ENCODE measurements at regions not wholly inside any gene's neighbourhood (a gene's known extent, or its start where the extent isn't known, plus 50 kb on each side); places are given as distances from the start of the nearest gene placed in this dataset.
A peak's percentile ranks its signal among the peaks of the same experiment; 100 is the strongest.

GRCh38 chr7:114802632-114803031, 119.3 kb upstream of the MDFIC start:
- 17% methylated on average over 4 of the region's 4 CpGs for WGBS (ENCODE audit: insufficient coverage, insufficient replicate concordance, low lambda C conversion rate, missing lambda C conversion rate)
- Histone ChIP-seq H3K4me3 (no peak overlapping the region), H3K27ac (ENCODE audit: control insufficient read depth, insufficient read depth) (no peak overlapping the region), H3K27me3 (replicated peaks in 1 of 2; ENCODE audit: control insufficient read depth in 2 of 2, insufficient read depth in 2 of 2, low read length in 1 of 2) (no peaks in the 10 kb centered on the region), H3K79me2 (ENCODE audit: control insufficient read depth, insufficient read depth, low read length) (no peaks in the 10 kb centered on the region), H3K9ac (ENCODE audit: control insufficient read depth, insufficient read depth, low read length) (no peak overlapping the region), H3K36me3 (ENCODE audit: control insufficient read depth in 2 of 2, insufficient read depth in 2 of 2, low read length in 1 of 2) (no peaks in the 10 kb centered on the region), H3K9me3 (replicated peaks; ENCODE audit: control insufficient read depth, insufficient read depth, low read length) (no peaks in the 10 kb centered on the region), H3K4me1 (ENCODE audit: control insufficient read depth, insufficient read depth, low read length) (no peaks in the 10 kb centered on the region), H4K20me1 (ENCODE audit: control insufficient read depth, insufficient read depth) (no peaks in the 10 kb centered on the region), H3K4me2 (ENCODE audit: control insufficient read depth, insufficient read depth) (no peak overlapping the region), H2AFZ (ENCODE audit: control insufficient read depth, low read depth, low read length) (no peak overlapping the region)
- DNase-seq (ENCODE audit: low read depth, low spot score) (peak; percentile 9), ATAC-seq (peak; percentile 72), FAIRE-seq (no peak)
- CTCF ChIA-PET: no interaction called here
- no TSS peak for BruUV-seq (replicated peaks)
- in situ Hi-C loops (cut with MboI): no loop called here
- POLR2A ChIA-PET: no interaction called here
- TF ChIP-seq CBX3 (IDR thresholded peaks at IDR 0.05; ENCODE audit: borderline replicate concordance, low read depth): no peak
- TF ChIP-seq FOXM1 (IDR thresholded peaks at IDR 0.05; ENCODE audit: low read depth, low read length): 0 out of 2 replicates have a peak, but pooled peaks have one; percentile 20
- TF ChIP-seq ZNF24 (IDR thresholded peaks at IDR 0.05): 0 out of 2 replicates have a peak, but pooled peaks have one; percentile 9
- 0 out of 2 replicates have a peak, but pooled peaks have one; percentile 30 for TF ChIP-seq NFIC (IDR thresholded peaks at IDR 0.05; ENCODE audit: low read depth, low read length)
- TF ChIP-seq SKIL (IDR thresholded peaks at IDR 0.05; ENCODE audit: low read depth, poor library complexity, severe bottlenecking): no peak
- no peak for TF ChIP-seq ZSCAN29 (IDR thresholded peaks at IDR 0.05)
- TF ChIP-seq EP300 (IDR thresholded peaks at IDR 0.05; ENCODE audit: borderline replicate concordance in 1 of 2, control insufficient read depth in 1 of 2, low read depth in 2 of 2, low read length in 2 of 2): no peak
- TF ChIP-seq SIX5 (IDR thresholded peaks at IDR 0.05; ENCODE audit: low read depth, low read length, severe bottlenecking): no peak
- peak; percentile 28; the same call in 1 of the 2 replicates for TF ChIP-seq MTA2 (IDR thresholded peaks at IDR 0.05; ENCODE audit: low read depth)
- TF ChIP-seq ZZZ3 (IDR thresholded peaks at IDR 0.05; ENCODE audit: control insufficient read depth, insufficient read length, low read depth): no peak
- TF ChIP-seq ESRRA (IDR thresholded peaks at IDR 0.05; ENCODE audit: low read length): no peak
- peak; percentile 58 for TF ChIP-seq RUNX3 (IDR thresholded peaks at IDR 0.05; ENCODE audit: low read length)
- intact Hi-C loops (cut with micrococcal nuclease; ENCODE audit: unreplicated experiment): no loop called here
- RAD21 ChIA-PET (ENCODE audit: unreplicated experiment): interaction anchor here (0.8 kb wide), 1 partner anchor 121 kb away, joined by 3 read pairs; no protein-coding TSS in a partner anchor
- SMC1A ChIA-PET (ENCODE audit: uncharacterized antibody, unreplicated experiment): interaction anchor here (1.0 kb wide), 1 partner anchor 24 kb away, joined by 3 read pairs; no protein-coding TSS in a partner anchor

All from GM12878 (cell line).